Aorta (tissue), 5 donors: ENCODE measurements at regions not wholly inside any gene's neighbourhood (a gene's known extent, or its start where the extent isn't known, plus 50 kb on each side); places are given as distances from the start of the nearest gene placed in this dataset.

Source experiments
- ATAC-seq: fragments of 200-7000 bp; cut with Tn5 transposase; one replicate; pipeline ENCODE4 v1.9.1; 2022; ENCODE audit warnings: moderate library complexity; ENCODE audit not compliant: low FRiP score
- DNase-seq, 2 donors: peaks; one replicate each; pipeline ENCODE4 v3.0.0-alpha.2; 2020
- H3K27ac ChIP-seq, 2 donors: one replicate each; pipeline ENCODE4 v1.5.1; 2013; ENCODE audit warnings: low read length in 2 of 2, mild to moderate bottlenecking in 2 of 2, moderate library complexity in 2 of 2, control low read depth in 1 of 2, inconsistent platforms in 1 of 2, low read depth in 1 of 2
- H3K27me3 ChIP-seq, 2 donors: one replicate each; pipeline ENCODE4 v1.6.1; 2013; ENCODE audit warnings: control low read depth in 1 of 2, low read length in 1 of 2, mild to moderate bottlenecking in 1 of 2, moderate library complexity in 1 of 2; ENCODE audit not compliant: insufficient read depth in 2 of 2, control insufficient read depth in 1 of 2
- H3K36me3 ChIP-seq, 2 donors: one replicate each; pipeline ENCODE4 v1.6.1; 2013; ENCODE audit warnings: control low read depth in 1 of 2, low read length in 1 of 2, mild to moderate bottlenecking in 1 of 2; ENCODE audit not compliant: insufficient read depth in 2 of 2, control insufficient read depth in 1 of 2
- H3K4me1 ChIP-seq, 2 donors: one replicate each; pipeline ENCODE4 v1.6.1; 2013; ENCODE audit warnings: low read length in 2 of 2, control low read depth in 1 of 2, mild to moderate bottlenecking in 1 of 2, moderate library complexity in 1 of 2; ENCODE audit not compliant: insufficient read depth in 2 of 2, control insufficient read depth in 1 of 2
- H3K4me3 ChIP-seq, 2 donors: one replicate each; pipeline ENCODE4 v1.5.1; 2013; ENCODE audit warnings: low read length in 2 of 2, control low read depth in 1 of 2, mild to moderate bottlenecking in 1 of 2
- H3K9me3 ChIP-seq: one replicate; pipeline ENCODE4 v1.6.1; 2013; ENCODE audit warnings: mild to moderate bottlenecking, low read length; ENCODE audit not compliant: control insufficient read depth
- WGBS, 2 donors: extraction: QIAGEN DNeasy Blood & Tissue Kit; methylation state at CpG; one replicate each; pipeline ENCODE4 v1.1.7; 2013; 5-methylcytosine and 5-hydroxymethylcytosine counted together
- intact Hi-C, 2 donors: fragments of 100-400 bp; cut with DNase I; formaldehyde crosslinking; loops; one replicate each; pipeline versions ENCODE4 v1.14.2 to v1.15.0; 2022
- donor health status: healthy with polysubstance abuse.
- donor health status: Bipolar disorder and iron deficiency.
- donor health status: DM: no; HTN: no; CAD: no.
- donor health status: DM: no; HTN: no; CAD: no.
- donor health status: DM: yes; HTN: yes; CAD: no.

DNA sequence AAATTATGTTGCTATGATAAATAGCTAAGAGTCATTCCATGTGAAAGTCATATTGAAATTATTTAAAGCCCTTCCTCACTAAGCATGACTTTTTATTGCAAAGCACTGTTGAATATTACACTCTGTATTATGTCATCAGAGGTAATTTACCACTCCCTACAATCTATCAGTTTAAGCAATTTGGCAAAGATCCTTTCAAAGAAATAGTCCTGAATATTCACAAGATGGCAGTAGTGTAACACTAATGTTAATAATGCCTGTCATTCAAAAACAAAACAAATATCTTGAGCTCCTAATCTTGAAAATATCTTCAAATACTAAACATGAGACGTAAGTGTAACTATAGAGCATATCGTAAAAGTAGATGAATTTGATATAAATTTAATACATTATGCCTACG, 208.6 kb upstream of the TECRL start:
- Histone ChIP-seq H3K4me3 (no peak overlapping the region), H3K4me1 (no peaks in the 10 kb centered on the region), H3K27ac (no peak overlapping the region), H3K27me3 (no peaks in the 10 kb centered on the region), H3K9me3 (no peaks in the 10 kb centered on the region), H3K36me3 (no peaks in the 10 kb centered on the region)
- intact Hi-C loops, result no loop called here
- WGBS, 2 donors, result 19 to 20% methylated on average over 3 of the region's 3 CpGs
- ATAC-seq (no peak), DNase-seq (no peak)

DNA sequence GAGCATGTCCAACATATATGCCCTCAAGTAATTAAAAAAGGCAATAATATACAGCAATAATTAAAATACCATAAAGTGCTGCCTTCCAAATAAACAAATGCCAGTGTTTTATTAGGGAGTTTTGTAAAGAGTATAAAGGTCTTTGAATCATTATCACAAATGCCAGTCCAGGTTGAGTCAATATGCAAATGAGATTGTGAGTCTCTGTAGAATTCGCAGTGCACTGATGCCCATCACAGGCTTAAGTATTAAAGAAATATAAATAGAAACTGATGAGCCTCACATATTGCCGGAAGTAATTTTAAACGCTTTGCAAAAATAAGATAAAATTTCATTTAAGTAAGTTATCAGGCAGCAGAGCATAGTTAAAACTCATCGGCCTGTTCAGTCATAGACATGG, 205.0 kb upstream of the TECRL start:
- Histone ChIP-seq H3K4me1 (no peaks in the 10 kb centered on the region), H3K27me3 (no peaks in the 10 kb centered on the region), H3K27ac (no peak overlapping the region), H3K9me3 (no peaks in the 10 kb centered on the region), H3K4me3 (no peak overlapping the region), H3K36me3 (no peaks in the 10 kb centered on the region)
- intact Hi-C loops, result no loop called here
- DNase-seq (no peak), ATAC-seq (no peak)
- WGBS, 2 donors, result 79 to 86% methylated on average over 4 of the region's 4 CpGs

DNA sequence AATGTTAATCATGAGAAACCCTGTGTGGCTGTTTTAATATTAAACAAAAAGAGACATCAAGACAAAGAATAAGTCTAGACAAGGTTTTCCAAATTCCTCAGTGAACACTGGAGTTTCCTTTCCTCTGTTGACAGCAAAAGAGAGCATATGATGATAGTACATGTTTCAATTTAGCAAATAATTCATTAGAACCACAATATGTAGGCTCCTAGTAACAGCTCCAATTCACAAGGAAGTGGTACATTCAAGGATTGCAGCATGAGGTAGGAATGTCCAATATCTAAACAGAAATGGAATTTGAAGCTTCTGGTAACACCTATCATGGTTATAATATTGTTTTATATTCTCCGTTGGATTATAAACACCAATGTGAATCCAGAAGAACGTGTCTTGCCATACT, 203.8 kb upstream of the TECRL start:
- WGBS, 2 donors, result 71 to 73% methylated on average over 2 of the region's 2 CpGs
- DNase-seq, result no peak
- no peak for ATAC-seq
- Histone ChIP-seq H3K27me3 (no peaks in the 10 kb centered on the region), H3K4me3 (no peak overlapping the region), H3K4me1 (no peaks in the 10 kb centered on the region), H3K36me3 (no peaks in the 10 kb centered on the region), H3K27ac (no peak overlapping the region), H3K9me3 (no peaks in the 10 kb centered on the region)
- intact Hi-C loops, result no loop called here

DNA sequence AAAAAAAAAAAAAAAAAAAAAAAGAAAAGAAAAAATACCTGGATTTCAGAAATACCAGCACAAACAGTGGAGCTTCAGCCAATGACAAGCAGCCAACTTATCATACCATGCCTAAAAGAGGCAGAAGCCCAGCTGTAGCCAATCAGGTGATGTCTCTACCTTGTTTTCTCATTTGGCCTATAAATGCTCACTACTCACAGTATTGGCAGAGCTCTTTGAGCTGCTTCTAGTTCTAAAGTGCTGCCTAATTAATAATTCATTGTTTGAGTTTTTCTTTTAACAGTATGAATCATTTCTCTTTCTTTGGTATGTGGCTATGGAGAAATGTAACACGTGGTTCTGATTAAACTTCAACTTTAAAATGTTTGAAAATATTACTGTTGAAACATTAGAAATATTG, 188.8 kb upstream of the TECRL start:
- ATAC-seq, result no peak
- intact Hi-C loops, result no loop called here
- no peaks in the 10 kb centered on the region for H3K9me3 ChIP-seq
- 4 to 15% methylated on average over 1 of the region's 1 CpG for WGBS, 2 donors
- H3K4me3 ChIP-seq, result no peak overlapping the region
- H3K27me3 ChIP-seq, result no peaks in the 10 kb centered on the region
- no peak overlapping the region for H3K27ac ChIP-seq
- H3K36me3 ChIP-seq, result no peaks in the 10 kb centered on the region
- no peak for DNase-seq
- no peaks in the 10 kb centered on the region for H3K4me1 ChIP-seq

DNA sequence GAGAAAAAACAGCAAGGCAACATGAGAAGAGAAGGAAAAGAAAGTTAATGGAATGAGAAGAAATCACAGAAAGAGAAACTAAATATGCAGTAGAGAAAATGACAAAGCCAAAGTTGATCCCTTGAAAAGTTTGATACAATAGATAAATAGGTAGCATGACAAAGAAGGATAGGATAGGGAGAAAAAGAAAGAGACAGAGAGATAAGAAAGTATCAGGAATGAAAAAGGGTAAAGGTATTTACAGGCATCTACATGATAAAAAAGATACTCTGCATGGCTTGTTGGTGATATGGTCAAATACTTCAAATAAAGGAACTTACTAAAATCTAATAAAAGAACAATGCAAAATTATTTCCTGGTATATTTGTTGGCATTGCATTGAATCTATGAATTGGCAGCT, 185.5 kb upstream of the TECRL start:
- H3K9me3 ChIP-seq, result peaks cover 4% of the 10 kb centered on the region
- H3K27ac ChIP-seq, result no peak overlapping the region
- DNase-seq (no peak), ATAC-seq (no peak)
- H3K4me3 ChIP-seq, result no peak overlapping the region
- no peaks in the 10 kb centered on the region for H3K36me3 ChIP-seq
- H3K27me3 ChIP-seq, result no peaks in the 10 kb centered on the region
- H3K4me1 ChIP-seq, result no peaks in the 10 kb centered on the region
- intact Hi-C loops, result no loop called here

DNA sequence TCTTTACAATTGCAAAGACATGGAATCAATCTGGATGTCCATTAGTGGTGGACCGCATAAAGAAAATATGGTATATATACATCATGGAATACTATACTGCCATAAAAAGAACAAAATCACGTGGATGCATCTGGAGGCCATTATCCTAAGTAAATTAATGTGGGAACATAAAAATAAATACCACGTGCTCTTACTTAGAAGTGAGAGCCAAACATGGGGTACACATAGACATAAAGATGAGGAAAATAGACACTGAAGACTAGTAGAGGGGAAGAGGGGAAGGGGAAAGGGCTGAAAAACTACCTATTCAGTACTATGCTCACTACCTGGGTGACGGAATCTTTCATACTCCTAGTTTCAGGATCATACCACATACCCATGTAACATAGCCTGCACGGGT, 179.3 kb upstream of the TECRL start:
- peaks cover 4% of the 10 kb centered on the region for H3K9me3 ChIP-seq
- intact Hi-C loops, result no loop called here
- H3K4me1 ChIP-seq, result no peaks in the 10 kb centered on the region
- 90 to 91% methylated on average over 5 of the region's 5 CpGs for WGBS, 2 donors
- H3K27me3 ChIP-seq, result no peaks in the 10 kb centered on the region
- no peak overlapping the region for H3K4me3 ChIP-seq
- H3K27ac ChIP-seq, result no peak overlapping the region
- DNase-seq (no peak), ATAC-seq (no peak)
- H3K36me3 ChIP-seq, result no peaks in the 10 kb centered on the region

DNA sequence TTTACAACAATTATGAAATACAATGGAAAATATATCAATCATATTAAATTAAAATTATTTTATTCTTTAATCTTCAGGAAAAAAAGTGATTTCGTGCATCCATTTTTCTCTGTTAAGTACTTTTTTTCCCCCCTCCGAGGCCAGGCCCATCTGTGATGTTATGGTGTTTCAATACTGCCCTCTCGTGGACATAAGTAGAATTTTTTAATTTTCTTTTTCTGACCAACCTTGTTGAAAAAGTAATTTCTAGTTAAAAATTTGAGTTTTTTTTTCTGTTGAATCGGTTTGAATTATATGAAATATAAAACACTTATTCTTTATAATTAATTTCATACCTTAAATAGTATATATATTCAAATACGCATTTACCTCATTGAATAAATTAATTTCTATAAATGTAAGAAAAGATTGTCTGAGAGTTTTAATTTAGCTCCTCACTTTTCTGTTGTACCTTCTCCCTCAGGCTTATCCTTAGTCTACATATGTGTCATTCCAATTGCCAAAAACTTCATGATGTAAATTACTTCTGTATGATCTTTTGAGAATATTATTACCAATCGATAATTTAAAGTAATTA, 175.8 kb upstream of the TECRL start:
- Histone ChIP-seq H3K27me3 (no peaks in the 10 kb centered on the region), H3K4me1 (no peaks in the 10 kb centered on the region), H3K36me3 (no peaks in the 10 kb centered on the region), H3K9me3 (no peaks in the 10 kb centered on the region), H3K4me3 (no peak overlapping the region), H3K27ac (no peak overlapping the region)
- intact Hi-C loops, result no loop called here
- WGBS, 2 donors, result 30 to 31% methylated on average over 6 of the region's 6 CpGs
- no peak for DNase-seq
- no peak for ATAC-seq

DNA sequence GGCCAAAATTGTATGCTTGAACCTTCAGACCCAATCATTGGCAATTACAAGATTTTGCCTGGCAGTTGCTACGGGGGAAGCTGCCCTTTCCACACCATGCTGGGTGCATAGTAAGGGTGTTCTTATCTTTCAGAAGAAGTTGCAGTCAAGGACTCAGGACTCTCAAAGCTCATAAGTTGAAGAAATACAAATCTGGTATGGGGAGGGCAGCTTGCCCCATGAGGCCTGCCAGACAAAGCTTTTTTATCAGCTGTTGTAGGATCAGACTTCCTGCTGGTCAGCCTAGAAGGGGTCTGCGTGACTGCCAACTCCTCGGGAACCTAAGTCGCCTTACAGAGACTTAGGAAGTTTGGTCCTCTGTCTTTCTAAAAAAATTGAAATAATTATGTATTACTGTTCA, 174.9 kb upstream of the TECRL start:
- DNase-seq, result no peak
- Histone ChIP-seq H3K9me3 (no peaks in the 10 kb centered on the region), H3K4me3 (no peak overlapping the region), H3K4me1 (no peaks in the 10 kb centered on the region), H3K27ac (no peak overlapping the region), H3K27me3 (no peaks in the 10 kb centered on the region), H3K36me3 (no peaks in the 10 kb centered on the region)
- 22 to 32% methylated on average over 4 of the region's 4 CpGs for WGBS, 2 donors
- ATAC-seq, result no peak
- intact Hi-C loops, result no loop called here

DNA sequence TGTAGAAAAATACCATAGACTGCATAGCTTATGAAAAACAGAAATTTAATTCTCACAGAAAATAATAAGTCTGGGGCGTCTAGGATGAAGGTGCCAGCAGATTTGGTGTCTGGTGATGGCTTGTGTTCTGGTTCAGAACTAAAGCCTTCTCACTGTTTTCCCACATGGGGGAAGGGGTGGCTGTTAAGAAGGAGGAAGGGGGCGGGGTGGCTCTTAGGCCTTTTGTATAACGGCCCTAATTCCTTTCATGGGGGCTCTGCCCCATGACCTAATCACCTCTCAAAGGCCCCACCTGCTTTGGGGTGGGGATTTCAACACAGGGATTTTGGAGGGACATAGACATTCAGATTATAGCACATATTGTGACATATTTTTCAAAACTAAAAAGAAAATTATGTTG, 173.2 kb upstream of the TECRL start:
- whole genome bisulfite sequencing, 2 donors, result 52 to 60% methylated on average over 3 of the region's 3 CpGs
- H3K9me3 ChIP-seq, result no peaks in the 10 kb centered on the region
- H3K4me1 ChIP-seq, result no peaks in the 10 kb centered on the region
- no peaks in the 10 kb centered on the region for H3K27me3 ChIP-seq
- H3K27ac ChIP-seq, result no peak overlapping the region
- intact Hi-C loops, result no loop called here
- no peaks in the 10 kb centered on the region for H3K36me3 ChIP-seq
- ATAC-seq (no peak), DNase-seq (no peak)
- no peak overlapping the region for H3K4me3 ChIP-seq
